HepG2 (cell line): ENCODE measurements at regions not wholly inside any gene's neighbourhood (a gene's known extent, or its start where the extent isn't known, plus 50 kb on each side); places are given as distances from the start of the nearest gene placed in this dataset.

Source experiments
- ATAC-seq: fragments of 200-7000 bp; cut with Tn5 transposase; 3 replicates; pipeline ENCODE4 v1.9.1; 2020; ENCODE audit warnings: mild to moderate bottlenecking, moderate library complexity
- BruUV-seq: library from RNA; stranded (reverse); fragments of 400-500 nt; replicated peaks from 2 replicates; lab custom pipeline; 2021; lab: Mats Ljungman, UMichigan
- CTCF ChIA-PET: fragments of 300-600 bp; formaldehyde crosslinking; extraction: SDS; loops from one replicate; lab custom pipeline; 2021; ENCODE audit warnings: low total read pairs, inconsistent platforms, low intra/inter-chr PET ratio; lab: Yijun Ruan, JAX
- POLR2A ChIA-PET: fragments of 350-600 bp; sonication (Branson Sonifier 250); formaldehyde crosslinking; loops from one replicate; lab custom pipeline; 2020; ENCODE audit warnings: antibody characterized with exemption, inconsistent platforms; lab: Yijun Ruan, JAX
- DNase-seq: peaks from one replicate; pipeline ENCODE4 v3.0.0-alpha.2; 2015; ENCODE audit warnings: low spot score
- FAIRE-seq: peaks from 3 replicates; lab custom pipeline; 2011; peaks lifted over from hg19 to GRCh38; lab: Jason Lieb, UNC
- H2AFZ ChIP-seq: one replicate; pipeline ENCODE4 v1.6.1; 2011; ENCODE audit warnings: low read length, inconsistent platforms
- H3K27ac ChIP-seq: fragments of 300-600 bp; 3 replicates; pipeline ENCODE4 v1.8.0; 2011; ENCODE audit warnings: mixed run types, mild to moderate bottlenecking, mixed read lengths, low read length, inconsistent platforms; ENCODE audit not compliant: insufficient read depth; ENCODE audit errors: extremely low read length
- H3K27me3 ChIP-seq, 2 experiments: fragments of 200-600 bp in 1 of 2; 2 replicates in 1 of 2; 3 replicates in 1 of 2; pipeline versions ENCODE4 v1.6.0 to v1.8.0; 2011; ENCODE audit warnings: low read length in 2 of 2, mild to moderate bottlenecking in 2 of 2, moderate library complexity in 2 of 2, inconsistent platforms in 1 of 2; ENCODE audit not compliant: insufficient read depth in 2 of 2, control insufficient read depth in 1 of 2
- H3K36me3 ChIP-seq, 2 experiments: fragments of 200-600 bp in 1 of 2; replicated peaks in 1 of 2; 2 replicates in 1 of 2; 3 replicates in 1 of 2; pipeline versions ENCODE4 v1.5.1 to v1.8.0; 2011; ENCODE audit warnings: low read length in 2 of 2, inconsistent platforms in 1 of 2; ENCODE audit not compliant: insufficient read depth in 2 of 2, control insufficient read depth in 1 of 2
- H3K4me1 ChIP-seq: 2 replicates; pipeline ENCODE4 v1.5.1; 2012; ENCODE audit warnings: low read length, inconsistent platforms; ENCODE audit not compliant: insufficient read depth
- H3K4me2 ChIP-seq: 2 replicates; pipeline ENCODE4 v1.6.0; 2011; ENCODE audit warnings: low read depth, low read length, inconsistent platforms
- H3K4me3 ChIP-seq, 3 experiments: fragments of 200-600 bp in 1 of 3; sonication (generic), shearing (Covaris generic) in 1 of 3; replicated peaks in 1 of 3; 2 replicates each; pipeline ENCODE4 v1.5.1; 2011 to 2016; ENCODE audit warnings: low read length in 3 of 3, inconsistent platforms in 2 of 3, low read depth in 2 of 3, mild to moderate bottlenecking in 2 of 3, control low read depth in 1 of 3, mixed read lengths in 1 of 3; ENCODE audit not compliant: insufficient read depth in 1 of 3
- H3K79me2 ChIP-seq: one replicate; pipeline ENCODE4 v1.6.1; 2011; ENCODE audit warnings: low read length, inconsistent platforms; ENCODE audit not compliant: insufficient read depth
- H3K9ac ChIP-seq: 2 replicates; pipeline ENCODE4 v1.6.0; 2011; ENCODE audit warnings: mild to moderate bottlenecking, low read depth, low read length, inconsistent platforms; ENCODE audit not compliant: insufficient read depth
- H3K9me3 ChIP-seq: 2 replicates; pipeline ENCODE4 v1.5.1; 2012; ENCODE audit warnings: mild to moderate bottlenecking, low read length
- H4K20me1 ChIP-seq: 2 replicates; pipeline ENCODE4 v1.6.0; 2011; ENCODE audit warnings: inconsistent platforms, mild to moderate bottlenecking, low read length, moderate library complexity; ENCODE audit not compliant: insufficient read depth
- ARID3A ChIP-seq: IDR thresholded peaks from 2 replicates; pipeline ENCODE4 v1.6.1; 2012; ENCODE audit warnings: low read depth, low read length, improper control_type of control experiment
- EHMT2 ChIP-seq: fragments of 200-600 bp; sonication (generic); IDR thresholded peaks from 2 replicates; pipeline ENCODE4 v1.7.0; 2017; ENCODE audit warnings: antibody characterized with exemption, low read depth, low read length, borderline replicate concordance
- KLF9 ChIP-seq: IDR thresholded peaks from 2 replicates; pipeline ENCODE4 v1.6.1; 2016; ENCODE audit warnings: low read depth
- PAWR ChIP-seq: sonication (generic); formaldehyde crosslinking; IDR thresholded peaks from 2 replicates; pipeline ENCODE4 v1.4.0; 2020; ENCODE audit warnings: missing genetic modification reagents, mild to moderate bottlenecking, borderline replicate concordance
- POLR2A ChIP-seq, 2 experiments: IDR thresholded peaks; 2 replicates each; pipeline ENCODE4 v1.6.1; 2011; ENCODE audit warnings: low read depth in 2 of 2, low read length in 2 of 2, mild to moderate bottlenecking in 1 of 2, moderate library complexity in 1 of 2; ENCODE audit not compliant: insufficient read depth in 1 of 2
- RFX3 ChIP-seq: IDR thresholded peaks from 2 replicates; pipeline ENCODE4 v1.6.1; 2016; ENCODE audit warnings: missing biosample characterization, missing genetic modification reagents
- SCMH1 ChIP-seq: sonication (generic); formaldehyde crosslinking; IDR thresholded peaks from 2 replicates; pipeline ENCODE4 v1.9.0; 2021; ENCODE audit warnings: missing genetic modification reagents, mild to moderate bottlenecking, borderline replicate concordance
- SRSF1 ChIP-seq: fragments of 200-400 bp; formaldehyde crosslinking; optimal IDR thresholded peaks from 2 replicates; pipeline ENCODE3; 2017; ENCODE audit warnings: mild to moderate bottlenecking, low read depth, low read length, moderate library complexity
- TCF12 ChIP-seq, 2 experiments: fragments of 450-650 bp in 1 of 2; sonication (generic) in 1 of 2; formaldehyde crosslinking in 1 of 2; IDR thresholded peaks; 2 replicates each; pipeline versions ENCODE4 v1.6.1 to v1.8.0; 2017 to 2022; ENCODE audit warnings: antibody characterized with exemption in 1 of 2, mild to moderate bottlenecking in 1 of 2, missing genetic modification reagents in 1 of 2, moderate library complexity in 1 of 2
- TOPORS ChIP-seq: sonication (generic); formaldehyde crosslinking; IDR thresholded peaks from 2 replicates; pipeline ENCODE4 v1.8.0; 2023; ENCODE audit warnings: mild to moderate bottlenecking, missing genetic modification reagents
- ZFP36 ChIP-seq: fragments of 150-350 bp; IDR thresholded peaks from 2 replicates; pipeline ENCODE4 v1.6.1; 2018; ENCODE audit warnings: borderline replicate concordance, low read length, low read depth; ENCODE audit not compliant: partially characterized antibody
- ZKSCAN5 ChIP-seq: sonication (generic); formaldehyde crosslinking; IDR thresholded peaks from 2 replicates; pipeline ENCODE4 v1.5.1; 2020; ENCODE audit warnings: mild to moderate bottlenecking, missing genetic modification reagents
- ZNF205 ChIP-seq: IDR thresholded peaks from 2 replicates; pipeline ENCODE4 v1.6.1; 2018; ENCODE audit warnings: missing biosample characterization, missing genetic modification reagents
- ZNF558 ChIP-seq: sonication (generic); formaldehyde crosslinking; IDR thresholded peaks from 2 replicates; pipeline ENCODE4 v1.9.0; 2022; ENCODE audit warnings: mild to moderate bottlenecking, missing genetic modification reagents, borderline replicate concordance
- ZNF580 ChIP-seq: IDR thresholded peaks from 2 replicates; pipeline ENCODE4 v1.6.1; 2016; ENCODE audit warnings: low read depth, borderline replicate concordance
- ZNF768 ChIP-seq: sonication (generic); formaldehyde crosslinking; IDR thresholded peaks from 2 replicates; pipeline ENCODE4 v1.4.0; 2020; ENCODE audit warnings: missing genetic modification reagents
- WGBS: methylation state at CpG from one replicate; pipeline ENCODE4 v1.1.6; 2017; ENCODE audit warnings: low lambda C conversion rate; 5-methylcytosine and 5-hydroxymethylcytosine counted together
- in situ Hi-C: cut with HindIII; loops from 2 replicates; pipeline ENCODE4 v1.10.0; 2017; ENCODE audit warnings: low pct_unique_long_range_greater_than_20kb; ENCODE audit not compliant: extremely low pct_ligation_motif_present
- intact Hi-C: fragments of 100-400 bp; cut with micrococcal nuclease; formaldehyde crosslinking; loops from one replicate; pipeline ENCODE4 v1.10.0; 2022; ENCODE audit not compliant: unreplicated experiment

GRCh38 chr12:68403296-68403695 is 71.1 kb upstream of the MDM1 start:
- DNase-seq, result no peak
- Histone ChIP-seq H3K27me3 (no peaks in the 10 kb centered on the region), H3K27ac (no peak overlapping the region), H4K20me1 (no peaks in the 10 kb centered on the region), H3K9me3 (no peaks in the 10 kb centered on the region), H3K36me3 (no peaks in the 10 kb centered on the region), H3K4me3 (no peak overlapping the region)
- ChIA-PET POLR2A (no interaction called here), CTCF (no interaction called here)
- ATAC-seq, result no peak
- FAIRE-seq, result no peak
- BruUV-seq, result no TSS peak
- intact Hi-C loops, result no loop called here
- TF ChIP-seq ZNF768 (CRISPR knock-in tag) (no peak), PAWR (CRISPR knock-in tag) (no peak), EHMT2 (no peak), SRSF1 (no peak), ZNF580 (no peak), ZKSCAN5 (CRISPR knock-in tag) (no peak), TOPORS (CRISPR knock-in tag) (no peak), RFX3 (no peak), ZNF558 (no peak), KLF9 (CRISPR knock-in tag) (no peak), ARID3A (no peak), ZFP36 (no peak), ZNF205 (CRISPR knock-in tag) (no peak), POLR2A (IDR thresholded peaks at IDR 0.05; ENCODE audit: insufficient read depth in 1 of 2, low read depth in 2 of 2, low read length in 2 of 2) (no peak), SCMH1 (CRISPR knock-in tag) (no peak), TCF12 (IDR thresholded peaks at IDR 0.05) (no peak), TCF12 (CRISPR knock-in tag; IDR thresholded peaks at IDR 0.05) (no peak)
- TF ChIP-seq, all 625 proteins: peak for 0
- Histone ChIP-seq H3K4me1 (no peaks in the 10 kb centered on the region), H2AFZ (no peak overlapping the region), H3K4me2 (no peak overlapping the region), H3K79me2 (no peaks in the 10 kb centered on the region), H3K9ac (no peak overlapping the region)
- in situ Hi-C loops, result no loop called here
- WGBS, result 54% methylated on average over 1 of the region's 1 CpG
